Stimulated activated CD4-positive, alpha-beta T cell treated with anti-CD3 and anti-CD28 coated beads, Interleukin-2, amount 100 ng/mL, for 24 hours (primary cell): ENCODE measurements at regions not wholly inside any gene's neighbourhood (a gene's known extent, or its start where the extent isn't known, plus 50 kb on each side); places are given as distances from the start of the nearest gene placed in this dataset.
"Not testable (repeated sequence)": the region's sequence is repeated elsewhere in the genome, so short reads cannot be mapped to it uniquely, and the experiment has no call there.

Source experiments
- DNase-seq, 2 donors: peaks; one replicate each; pipeline ENCODE4 v3.0.0-alpha.2; 2020

- DNase-seq, result not testable (repeated sequence)
Observed at GRCh38 chr12:58677833-58678232, 242.5 kb downstream of the LRIG3 start.

- DNase-seq, result no peak
Observed at GRCh38 chr12:58678753-58679152, 241.6 kb downstream of the LRIG3 start.

- DNase-seq, result no peak
Observed at GRCh38 chr12:58681730-58682129, 238.6 kb downstream of the LRIG3 start.

- DNase-seq, result no peak
Observed at GRCh38 chr12:58695263-58695662, 225.0 kb downstream of the LRIG3 start.

GRCh38 chr12:58701536-58701935 is 218.8 kb downstream of the LRIG3 start:
- DNase-seq, result no peak

GRCh38 chr12:58703866-58704265 is 216.4 kb downstream of the LRIG3 start:
- no peak for DNase-seq

GRCh38 chr12:58704770-58705169 is 215.5 kb downstream of the LRIG3 start:
- not testable (repeated sequence) for DNase-seq

- DNase-seq, result no peak
Observed at GRCh38 chr12:58710901-58711300, 209.4 kb downstream of the LRIG3 start.

GRCh38 chr12:58711974-58712373 is 208.3 kb downstream of the LRIG3 start:
- DNase-seq, result no peak

- no peak for DNase-seq
Observed at GRCh38 chr12:58712976-58713375, 207.3 kb downstream of the LRIG3 start.

GRCh38 chr12:58719161-58719560 is 201.1 kb downstream of the LRIG3 start:
- DNase-seq, result no peak

GRCh38 chr12:58720421-58720820 is 199.9 kb downstream of the LRIG3 start:
- no peak for DNase-seq

GRCh38 chr12:58725400-58726105 is 194.8 kb downstream of the LRIG3 start:
- DNase-seq, result no peak

- DNase-seq, result no peak
Observed at GRCh38 chr12:58727521-58727920, 192.8 kb downstream of the LRIG3 start.

- DNase-seq, result no peak
Observed at GRCh38 chr12:58728397-58728796, 191.9 kb downstream of the LRIG3 start.

GRCh38 chr12:58731096-58731495 is 189.2 kb downstream of the LRIG3 start:
- DNase-seq, result no peak

- DNase-seq, result no peak
Observed at GRCh38 chr12:58732894-58733293, 187.4 kb downstream of the LRIG3 start.

- no peak for DNase-seq
Observed at GRCh38 chr12:58741226-58741625, 179.1 kb downstream of the LRIG3 start.

GRCh38 chr12:58745348-58746125 is 174.8 kb downstream of the LRIG3 start:
- no peak for DNase-seq

GRCh38 chr12:58747533-58747932 is 172.8 kb downstream of the LRIG3 start:
- DNase-seq, result no peak

- no peak for DNase-seq
Observed at GRCh38 chr12:58750484-58750883, 169.8 kb downstream of the LRIG3 start.

- DNase-seq, result no peak
Observed at GRCh38 chr12:58757422-58757821, 162.9 kb downstream of the LRIG3 start.

GRCh38 chr12:58759745-58760144 is 160.6 kb downstream of the LRIG3 start:
- DNase-seq, result not testable (repeated sequence)

GRCh38 chr12:58761308-58761707 is 159.0 kb downstream of the LRIG3 start:
- no peak for DNase-seq
